ENCODE measurements at regions not wholly inside any gene's neighbourhood (a gene's known extent, or its start where the extent isn't known, plus 50 kb on each side); places are given as distances from the start of the nearest gene placed in this dataset.
"Not testable (repeated sequence)": the region's sequence is repeated elsewhere in the genome, so short reads cannot be mapped to it uniquely, and the experiment has no call there.

GRCh38 chr17:22138861-22139469 lies 446.6 kb downstream of the KCNJ18 start:
- FAIRE-seq, result no peak

- no peak for FAIRE-seq
Measured at GRCh38 chr17:22142091-22142490, 449.8 kb downstream of the KCNJ18 start.

GRCh38 chr17:22145605-22146178 lies 453.4 kb downstream of the KCNJ18 start:
- no peak for FAIRE-seq

GRCh38 chr17:22158364-22158763 lies 466.0 kb downstream of the KCNJ18 start:
- no peak for FAIRE-seq

GRCh38 chr17:22161376-22161775 lies 469.1 kb downstream of the KCNJ18 start:
- FAIRE-seq, result no peak

- FAIRE-seq, result no peak
Measured at GRCh38 chr17:22171631-22172030, 479.3 kb downstream of the KCNJ18 start.

GRCh38 chr17:22193113-22193512 lies 500.8 kb downstream of the KCNJ18 start:
- no peak for FAIRE-seq

- FAIRE-seq, result not testable (repeated sequence)
Measured at GRCh38 chr17:22200187-22200586, 507.9 kb downstream of the KCNJ18 start.

- FAIRE-seq, result no peak
Measured at GRCh38 chr17:22202702-22203101, 510.4 kb downstream of the KCNJ18 start.

- FAIRE-seq, result no peak
Measured at GRCh38 chr17:22203208-22203715, 510.9 kb downstream of the KCNJ18 start.

GRCh38 chr17:22204076-22204475 lies 511.8 kb downstream of the KCNJ18 start:
- FAIRE-seq, result not testable (repeated sequence)

GRCh38 chr17:22210212-22210611 lies 517.9 kb downstream of the KCNJ18 start:
- FAIRE-seq, result not testable (repeated sequence)

- not testable (repeated sequence) for FAIRE-seq
Measured at GRCh38 chr17:22213169-22213568, 520.8 kb downstream of the KCNJ18 start.

GRCh38 chr17:22217135-22217534 lies 524.8 kb downstream of the KCNJ18 start:
- no peak for FAIRE-seq

- no peak for FAIRE-seq
Measured at GRCh38 chr17:22221344-22221743, 529.0 kb downstream of the KCNJ18 start.

- FAIRE-seq, result not testable (repeated sequence)
Measured at GRCh38 chr17:22226477-22226876, 534.2 kb downstream of the KCNJ18 start.

- not testable (repeated sequence) for FAIRE-seq
Measured at GRCh38 chr17:22226932-22227331, 534.6 kb downstream of the KCNJ18 start.

- not testable (repeated sequence) for FAIRE-seq
Measured at GRCh38 chr17:22227699-22228553, 535.6 kb downstream of the KCNJ18 start.

GRCh38 chr17:22229821-22230220 lies 537.5 kb downstream of the KCNJ18 start:
- FAIRE-seq, result not testable (repeated sequence)

- no peak for FAIRE-seq
Measured at GRCh38 chr17:22233382-22233781, 541.1 kb downstream of the KCNJ18 start.

GRCh38 chr17:22242472-22242871 lies 550.1 kb downstream of the KCNJ18 start:
- FAIRE-seq, result no peak

GRCh38 chr17:22251498-22251897 lies 559.2 kb downstream of the KCNJ18 start:
- FAIRE-seq, result no peak

- FAIRE-seq, result no peak
Measured at GRCh38 chr17:22253007-22253406, 560.7 kb downstream of the KCNJ18 start.

- no peak for FAIRE-seq
Measured at GRCh38 chr17:22265807-22266206, 573.5 kb downstream of the KCNJ18 start.
